Smooth muscle cell (in vitro differentiated cells): ENCODE measurements at regions not wholly inside any gene's neighbourhood (a gene's known extent, or its start where the extent isn't known, plus 50 kb on each side); places are given as distances from the start of the nearest gene placed in this dataset.

Experiments used
- DNase-seq: peaks from one replicate; lab custom pipeline; 2025; ENCODE audit not compliant: unreplicated experiment; lab: John Stamatoyannopoulos, UW
- H2AFZ ChIP-seq: fragments of 200-600 bp; sonication (generic); 2 replicates; pipeline ENCODE4 v1.6.0; 2016; ENCODE audit warnings: antibody characterized with exemption, low read depth, mild to moderate bottlenecking
- H3F3A ChIP-seq: fragments of 200-600 bp; sonication (generic); 2 replicates; pipeline ENCODE4 v1.6.0; 2017; ENCODE audit warnings: antibody characterized with exemption, low read depth
- H3K27ac ChIP-seq: fragments of 200-600 bp; sonication (generic); 2 replicates; pipeline ENCODE4 v1.5.1; 2016; ENCODE audit warnings: low read depth, mild to moderate bottlenecking
- H3K27me3 ChIP-seq: fragments of 200-600 bp; sonication (generic); 2 replicates; pipeline ENCODE4 v1.6.1; 2016; ENCODE audit warnings: low read depth, mild to moderate bottlenecking
- H3K36me3 ChIP-seq: fragments of 200-600 bp; sonication (generic); 2 replicates; pipeline ENCODE4 v1.5.1; 2016; ENCODE audit warnings: low read depth
- H3K4me1 ChIP-seq: fragments of 200-600 bp; sonication (generic); 2 replicates; pipeline ENCODE4 v1.5.1; 2016; ENCODE audit warnings: low read depth
- H3K4me2 ChIP-seq: fragments of 200-600 bp; sonication (generic); 2 replicates; pipeline ENCODE4 v1.6.0; 2016; ENCODE audit warnings: mild to moderate bottlenecking
- H3K4me3 ChIP-seq: fragments of 200-600 bp; sonication (generic); 2 replicates; pipeline ENCODE4 v1.5.1; 2016; ENCODE audit warnings: mild to moderate bottlenecking
- H3K79me2 ChIP-seq: fragments of 200-600 bp; sonication (generic); 2 replicates; pipeline ENCODE4 v1.6.0; 2016; ENCODE audit warnings: low read depth, mild to moderate bottlenecking
- H3K9ac ChIP-seq: fragments of 200-600 bp; sonication (generic); 2 replicates; pipeline ENCODE4 v1.6.0; 2016; ENCODE audit warnings: low read depth
- H3K9me3 ChIP-seq: fragments of 200-600 bp; sonication (generic); replicated peaks from 2 replicates; pipeline ENCODE4 v1.5.1; 2016; ENCODE audit warnings: low read depth
- H4K20me1 ChIP-seq: fragments of 200-600 bp; sonication (generic); 2 replicates; pipeline ENCODE4 v1.6.0; 2016; ENCODE audit warnings: low read depth
- CTCF ChIP-seq: fragments of 200-600 bp; sonication (generic); IDR thresholded peaks from 2 replicates; pipeline ENCODE4 v1.5.1; 2017; ENCODE audit warnings: borderline replicate concordance, mild to moderate bottlenecking, antibody characterized with exemption; ENCODE audit not compliant: insufficient read depth, poor library complexity, severe bottlenecking
- WGBS: methylation state at CpG from one replicate; pipeline ENCODE4 v1.1.7; 2016; ENCODE audit warnings: low lambda C conversion rate; 5-methylcytosine and 5-hydroxymethylcytosine counted together

GRCh38 chr1:18548643-18549042, 67.9 kb downstream of the KLHDC7A start:
- Histone ChIP-seq H3K4me3 (no peak overlapping the region), H3K79me2 (no peaks in the 10 kb centered on the region), H2AFZ (no peak overlapping the region), H3K4me2 (no peak overlapping the region), H3K9ac (no peak overlapping the region), H3K9me3 (no peaks in the 10 kb centered on the region), H3K27me3 (peaks cover 31% of the 10 kb centered on the region), H3K36me3 (no peaks in the 10 kb centered on the region), H3K4me1 (peaks cover 4% of the 10 kb centered on the region), H3K27ac (no peak overlapping the region), H4K20me1 (no peaks in the 10 kb centered on the region), H3F3A (no peaks in the 10 kb centered on the region)
- WGBS, result 63% methylated on average over 6 of the region's 6 CpGs
- TF ChIP-seq CTCF, result no peak
- no peak for DNase-seq

GRCh38 chr1:18549106-18549505, 68.4 kb downstream of the KLHDC7A start:
- Histone ChIP-seq H3K27me3 (peaks cover 31% of the 10 kb centered on the region), H2AFZ (no peak overlapping the region), H3K4me3 (no peak overlapping the region), H3K36me3 (no peaks in the 10 kb centered on the region), H3K79me2 (no peaks in the 10 kb centered on the region), H3F3A (no peaks in the 10 kb centered on the region), H3K4me1 (peaks cover 4% of the 10 kb centered on the region), H3K9me3 (no peaks in the 10 kb centered on the region), H3K9ac (no peak overlapping the region), H3K4me2 (no peak overlapping the region), H3K27ac (no peak overlapping the region), H4K20me1 (no peaks in the 10 kb centered on the region)
- DNase-seq, result no peak
- TF ChIP-seq CTCF, result no peak
- 93% methylated on average over 10 of the region's 10 CpGs for WGBS

- Histone ChIP-seq H3K9ac (no peak overlapping the region), H3K4me2 (no peak overlapping the region), H3K79me2 (no peaks in the 10 kb centered on the region), H3K36me3 (no peaks in the 10 kb centered on the region), H3K27me3 (peaks cover 29% of the 10 kb centered on the region), H3K9me3 (no peaks in the 10 kb centered on the region), H3K4me3 (no peak overlapping the region), H4K20me1 (no peaks in the 10 kb centered on the region), H3K27ac (no peak overlapping the region), H2AFZ (no peak overlapping the region), H3F3A (no peaks in the 10 kb centered on the region), H3K4me1 (peaks cover 4% of the 10 kb centered on the region)
- no peak for DNase-seq
- 82% methylated on average over 4 of the region's 4 CpGs for WGBS
- TF ChIP-seq CTCF, result no peak
Measured at GRCh38 chr1:18549906-18550305, 69.2 kb downstream of the KLHDC7A start.

GRCh38 chr1:18552631-18553030, 71.9 kb downstream of the KLHDC7A start:
- no peaks in the 10 kb centered on the region for H3K79me2 ChIP-seq
- 87% methylated on average over 9 of the region's 9 CpGs for WGBS

More at GRCh38 chr1:18552631-18553030, 71.9 kb downstream of the KLHDC7A start:
- Histone ChIP-seq H3K4me1 (no peaks in the 10 kb centered on the region), H3K9ac (no peak overlapping the region), H3K4me3 (no peak overlapping the region), H3K27me3 (peaks cover 21% of the 10 kb centered on the region), H4K20me1 (no peaks in the 10 kb centered on the region), H3K4me2 (no peak overlapping the region), H3F3A (no peaks in the 10 kb centered on the region), H3K27ac (no peak overlapping the region), H3K9me3 (no peaks in the 10 kb centered on the region), H2AFZ (no peak overlapping the region), H3K36me3 (no peaks in the 10 kb centered on the region)
- DNase-seq, result no peak
- no peak for TF ChIP-seq CTCF
